ENCODE measurements at regions not wholly inside any gene's neighbourhood (a gene's known extent, or its start where the extent isn't known, plus 50 kb on each side); places are given as distances from the start of the nearest gene placed in this dataset.

GRCh38 chrX:87425618-87426017 lies 92.0 kb upstream of the KLHL4 start:
- TF ChIP-seq CTCF (IDR thresholded peaks at IDR 0.05; ENCODE audit: low read depth, low read length) (no peak), EZH2phosphoT487 (IDR thresholded peaks at IDR 0.05; ENCODE audit: low read depth) (no peak)
